Activated CD8-positive, alpha-beta memory T cell treated with anti-CD3 and anti-CD28 coated beads for 1 hour (primary cell): ENCODE measurements at regions not wholly inside any gene's neighbourhood (a gene's known extent, or its start where the extent isn't known, plus 50 kb on each side); places are given as distances from the start of the nearest gene placed in this dataset.

ENCODE experiments used
- DNase-seq, 2 donors: peaks; one replicate each; pipeline ENCODE4 v3.0.0-alpha.2; 2020; ENCODE audit warnings: low read depth in 1 of 2; ENCODE audit errors: extremely low read depth in 1 of 2

DNA sequence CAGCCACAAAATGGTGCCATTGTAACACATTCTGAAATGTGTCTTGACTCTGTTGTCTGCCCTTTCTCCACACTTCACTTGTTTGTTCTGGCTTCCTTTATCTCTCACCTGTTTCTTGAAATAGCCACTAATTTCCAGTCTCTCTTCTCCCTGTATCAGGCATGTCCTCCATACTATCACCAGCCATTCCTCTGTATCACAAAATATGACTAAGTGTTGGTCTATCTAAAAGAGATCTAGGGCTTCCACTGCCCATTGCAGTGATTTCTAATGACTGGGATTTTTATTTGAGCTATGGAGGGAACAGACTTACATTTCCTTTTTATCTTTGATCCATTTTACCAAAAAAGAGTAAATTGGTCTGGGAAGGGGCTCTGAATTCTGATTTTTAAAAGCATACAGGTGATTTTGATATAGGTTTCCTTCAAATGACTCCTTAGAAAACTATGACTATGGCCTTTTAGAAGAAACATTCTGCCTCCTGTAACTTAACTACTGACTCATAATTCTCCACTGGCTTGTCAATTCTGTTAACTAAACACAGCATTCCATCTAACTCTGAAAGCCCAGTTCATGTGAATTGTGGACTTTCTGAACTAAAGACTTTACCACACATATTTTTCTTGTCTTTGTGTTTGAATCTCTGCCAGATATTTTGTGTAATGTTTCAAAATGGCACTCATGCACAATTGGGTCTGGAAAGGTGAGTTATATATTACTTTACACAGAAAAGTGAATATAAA is 1121.4 kb downstream of the XPNPEP1 start:
- no peak for DNase-seq

GRCh38 chr10:108801220-108801619 is 1122.1 kb downstream of the XPNPEP1 start:
- DNase-seq: no peak

DNA sequence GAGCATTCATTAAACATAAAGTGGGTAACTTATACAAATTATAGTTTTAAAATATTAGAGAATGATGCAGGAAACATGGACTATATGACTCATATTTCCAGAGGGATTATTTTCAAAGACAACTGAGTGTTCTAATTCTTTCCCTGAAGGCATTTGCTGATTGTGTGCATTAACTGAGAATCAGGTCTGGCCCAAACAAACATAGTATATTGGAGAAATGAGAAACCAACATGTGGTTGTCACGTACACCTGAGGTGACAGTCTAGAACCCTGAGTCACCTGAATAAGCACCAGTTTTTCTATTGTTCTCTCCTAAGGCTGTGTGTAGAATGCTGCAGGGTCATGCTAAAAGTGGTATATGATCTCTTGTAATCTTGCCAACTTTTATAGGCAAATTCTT is 1125.7 kb downstream of the XPNPEP1 start:
- no peak for DNase-seq

DNA sequence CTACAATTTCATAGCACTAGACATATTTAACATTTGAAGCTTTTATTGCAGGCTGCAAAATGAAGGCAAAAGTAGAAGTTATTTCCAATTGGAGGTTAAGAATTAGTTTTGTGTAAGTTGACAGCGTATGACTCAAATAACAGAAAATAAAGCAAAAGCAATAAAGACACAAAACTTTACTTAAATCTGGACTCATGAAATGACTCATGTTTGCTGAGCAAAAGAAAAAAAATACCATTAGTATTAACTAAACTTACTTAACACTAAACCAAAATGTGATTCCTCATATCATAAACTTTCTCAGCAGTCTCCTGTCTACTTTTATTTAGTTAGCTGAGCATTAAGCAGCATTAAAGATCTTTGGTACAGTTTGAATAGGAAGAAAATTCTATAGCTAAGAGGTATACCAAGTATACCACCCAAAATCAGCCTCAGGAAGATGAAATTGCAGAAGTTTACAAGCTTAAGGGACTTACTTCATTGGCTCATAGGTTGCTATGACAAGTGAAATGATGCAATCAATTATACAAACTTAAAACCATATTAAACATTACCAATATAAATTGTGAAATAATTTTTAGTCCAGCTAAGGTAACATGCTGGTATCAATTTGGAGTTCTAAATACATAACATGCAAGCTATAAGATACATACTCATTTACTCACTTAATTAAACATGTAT is 1131.4 kb downstream of the XPNPEP1 start:
- DNase-seq: no peak

DNA sequence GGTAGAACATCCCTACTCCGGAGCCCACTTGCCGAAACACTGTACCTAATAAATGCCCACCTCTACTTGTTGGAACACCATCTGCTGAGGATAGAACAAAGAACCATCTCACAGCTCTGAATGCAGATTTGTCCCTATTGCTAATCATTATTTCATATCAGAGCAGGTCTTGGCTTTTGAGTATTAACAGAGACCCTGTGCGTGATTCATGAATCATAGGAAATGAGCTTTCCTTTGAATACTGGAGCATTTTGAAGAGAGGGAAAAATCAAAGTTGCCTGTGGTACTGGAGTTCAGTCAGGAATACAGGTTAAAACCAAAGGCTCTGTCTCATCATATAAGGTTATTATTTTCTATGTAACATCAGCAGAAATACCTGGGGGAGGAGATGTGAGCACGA is 1132.3 kb downstream of the XPNPEP1 start:
- no peak for DNase-seq

DNA sequence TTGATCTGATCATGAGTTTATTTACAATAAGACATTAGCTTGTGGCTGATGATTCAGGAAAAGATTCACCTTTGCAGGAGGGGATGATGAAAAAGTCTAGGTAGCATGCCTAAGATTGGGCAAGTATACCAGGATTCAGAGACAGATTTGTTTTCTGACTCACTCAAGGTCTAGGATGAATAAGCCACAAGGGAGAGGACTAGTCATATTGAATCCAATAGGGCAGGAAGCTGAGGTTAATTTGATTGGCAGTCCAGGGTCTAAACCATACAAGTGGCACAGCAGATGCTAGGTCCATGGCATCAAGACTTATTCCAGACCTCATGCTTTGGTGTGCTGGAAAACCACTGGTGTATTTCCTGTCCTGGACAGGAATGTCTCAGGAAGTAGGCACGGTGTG is 1133.4 kb downstream of the XPNPEP1 start:
- DNase-seq: no peak

GRCh38 chr10:108789336-108789735 is 1134.0 kb downstream of the XPNPEP1 start:
- DNase-seq: no peak

GRCh38 chr10:108788891-108789290 is 1134.4 kb downstream of the XPNPEP1 start:
- DNase-seq: no peak

DNA sequence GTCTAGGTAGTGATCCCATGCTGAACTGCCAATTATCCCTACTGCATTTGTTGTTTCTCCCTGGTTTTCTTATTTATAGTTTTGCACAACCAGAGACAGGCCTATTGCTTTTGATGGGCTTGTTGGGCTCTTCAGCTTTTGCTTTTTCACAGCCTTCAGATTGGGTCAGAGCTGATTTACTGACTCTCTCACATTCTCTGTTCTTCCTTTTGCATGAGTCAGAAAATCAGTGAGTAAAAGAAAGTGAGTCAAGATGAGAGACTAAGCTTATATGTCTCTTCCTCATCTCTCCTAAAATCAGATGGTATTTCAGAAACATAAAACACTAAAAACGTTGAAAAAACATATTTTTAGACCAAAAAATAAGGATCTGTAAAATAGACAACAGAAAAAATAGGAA is 1135.4 kb downstream of the XPNPEP1 start:
- DNase-seq: no peak

- no peak for DNase-seq
Observed at GRCh38 chr10:108785011-108785410, 1138.3 kb downstream of the XPNPEP1 start.

GRCh38 chr10:108784534-108784933 is 1138.8 kb downstream of the XPNPEP1 start:
- DNase-seq: no peak

DNA sequence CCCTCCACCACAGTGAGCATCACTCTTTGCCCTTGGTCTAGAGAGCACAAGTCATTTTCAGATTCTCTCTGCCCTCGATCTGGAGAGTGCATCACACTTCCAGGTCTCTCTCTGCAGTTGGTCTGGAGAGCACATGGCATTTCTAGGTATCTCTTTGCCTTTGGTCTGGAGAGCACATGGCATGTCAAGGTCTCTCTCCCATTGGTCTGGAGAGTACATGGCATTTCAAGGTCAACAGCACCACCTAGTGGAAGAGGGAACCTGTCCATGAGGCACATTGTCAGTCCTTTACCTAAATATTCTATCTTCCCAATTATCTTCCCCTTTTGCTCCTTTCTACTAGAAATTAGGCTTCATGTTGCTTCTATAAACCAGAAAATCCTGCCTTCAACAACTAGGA is 1139.4 kb downstream of the XPNPEP1 start:
- no peak for DNase-seq

DNA sequence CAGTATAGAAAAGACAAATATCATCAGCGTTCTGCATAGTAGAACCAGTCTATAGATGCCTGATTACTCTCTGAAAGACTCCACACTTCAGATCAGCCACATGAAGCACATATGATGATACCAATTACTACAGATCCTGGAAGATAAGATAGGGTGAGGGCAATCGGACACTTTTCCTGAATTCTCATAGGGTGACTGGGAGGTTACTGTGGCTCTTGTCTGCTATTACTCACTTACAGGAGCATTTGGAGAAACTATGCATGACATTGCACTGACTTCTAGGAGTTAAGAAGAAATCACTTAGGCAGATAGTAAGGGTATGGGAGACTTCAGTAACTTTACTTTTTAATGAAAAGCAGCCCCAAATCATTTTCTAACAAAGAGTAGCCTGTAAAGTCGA is 1140.9 kb downstream of the XPNPEP1 start:
- DNase-seq: no peak

GRCh38 chr10:108779501-108779900 is 1143.8 kb downstream of the XPNPEP1 start:
- DNase-seq: no peak

GRCh38 chr10:108775911-108776475 is 1147.3 kb downstream of the XPNPEP1 start:
- DNase-seq: no peak

DNA sequence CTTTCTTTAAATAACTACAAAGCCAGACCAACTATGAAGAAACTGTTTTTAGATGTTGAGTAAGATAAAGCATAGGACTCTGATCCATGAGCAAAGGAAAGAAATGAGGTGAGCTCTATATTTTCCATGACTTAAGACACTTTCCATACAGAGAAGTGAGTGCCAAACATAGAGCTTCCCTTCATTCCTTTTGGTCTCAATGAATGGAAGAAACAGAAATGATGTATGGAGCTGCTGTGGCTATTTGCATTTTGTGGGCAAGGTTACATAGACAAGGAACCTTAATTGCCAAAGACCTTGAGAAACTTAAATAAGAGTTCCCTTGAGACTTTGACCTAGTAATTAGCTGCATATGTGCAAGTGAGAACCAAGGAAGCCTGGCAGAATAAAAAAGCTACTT is 1152.2 kb downstream of the XPNPEP1 start:
- DNase-seq: no peak

DNA sequence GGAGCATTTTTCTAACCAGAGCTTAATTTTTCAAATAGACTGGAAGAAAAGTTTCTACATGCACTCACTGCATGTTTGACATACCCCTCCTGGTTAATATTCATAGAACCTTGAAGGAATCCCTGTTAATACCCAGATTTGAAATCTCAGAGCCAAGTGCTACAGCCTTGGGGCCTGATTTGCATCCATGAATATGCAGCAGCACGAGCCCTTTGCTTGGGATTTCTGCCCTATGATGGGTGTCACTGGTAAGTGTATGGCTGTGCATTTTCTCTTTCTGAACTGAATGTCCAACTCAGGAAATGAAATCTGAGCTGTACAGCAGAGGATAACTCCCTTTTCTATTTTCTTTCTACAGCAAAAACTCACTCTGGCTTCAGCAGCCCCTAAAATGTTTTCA is 1157.5 kb downstream of the XPNPEP1 start:
- no peak for DNase-seq

GRCh38 chr10:108757946-108758345 is 1165.4 kb downstream of the XPNPEP1 start:
- DNase-seq: no peak

- no peak for DNase-seq
Observed at GRCh38 chr10:108755646-108756045, 1167.7 kb downstream of the XPNPEP1 start.

DNA sequence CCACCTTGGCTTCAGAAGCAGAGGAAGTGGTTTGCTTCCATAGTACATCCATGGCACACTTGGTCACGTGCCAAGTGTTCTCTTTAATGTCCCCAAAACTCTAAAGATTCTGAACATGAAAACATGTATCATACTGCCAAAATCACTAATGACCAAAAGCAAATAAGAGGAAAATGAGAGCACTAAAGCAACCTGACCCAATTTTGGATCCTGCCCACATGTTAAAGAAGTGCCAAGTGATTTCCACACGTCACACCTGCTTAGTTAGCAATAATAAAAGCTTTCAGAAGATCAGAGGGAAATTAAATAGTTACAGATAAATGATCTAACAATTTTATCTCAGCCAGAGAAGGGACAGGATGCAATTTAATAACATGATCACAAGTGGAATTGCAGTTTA is 1170.0 kb downstream of the XPNPEP1 start:
- no peak for DNase-seq

DNA sequence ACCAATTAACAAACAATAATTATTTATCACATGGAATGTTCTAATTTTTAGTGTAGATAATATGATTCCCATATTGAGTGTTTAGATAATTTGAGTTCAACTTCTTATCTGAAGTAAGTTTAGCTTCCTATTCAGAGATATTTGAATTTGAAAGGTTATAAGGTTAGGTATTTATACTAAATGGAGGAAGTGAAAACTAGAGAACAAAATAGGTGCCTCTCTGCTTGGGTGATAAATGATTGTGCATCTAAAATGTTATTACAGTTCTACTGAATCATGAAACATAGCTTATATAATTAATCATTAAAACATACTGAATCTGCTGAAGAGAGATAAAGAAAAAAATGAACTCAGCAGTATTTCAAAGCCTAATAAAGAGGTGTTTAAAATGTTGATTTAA is 1174.3 kb downstream of the XPNPEP1 start:
- DNase-seq: no peak

- no peak for DNase-seq
Observed at GRCh38 chr10:108736111-108736510, 1187.2 kb downstream of the XPNPEP1 start.
